ENCODE measurements at regions not wholly inside any gene's neighbourhood (a gene's known extent, or its start where the extent isn't known, plus 50 kb on each side); places are given as distances from the start of the nearest gene placed in this dataset.
"Not testable (repeated sequence)": the region's sequence is repeated elsewhere in the genome, so short reads cannot be mapped to it uniquely, and the experiment has no call there.

GRCh38 chr1:57605933-57606332 is 182.1 kb upstream of the DAB1 start:
- Histone ChIP-seq H3K27me3 (replicated peaks) (no peaks in the 10 kb centered on the region; the same call in 1 of the 2 replicates), H3K4me1 (replicated peaks) (no peaks in the 10 kb centered on the region), H3K36me3 (no peaks in the 10 kb centered on the region), H3K9me3 (replicated peaks) (no peaks in the 10 kb centered on the region), H3K27ac (no peak overlapping the region), H3K4me3 (no peak overlapping the region)
- DNase-seq (ENCODE audit: low read depth in 1 of 2, low spot score in 2 of 2): no peak

- no peak for DNase-seq (ENCODE audit: low read depth in 1 of 2, low spot score in 2 of 2)
- H3K4me3 ChIP-seq: no peak overlapping the region
- no peak overlapping the region for H3K27ac ChIP-seq
- no peaks in the 10 kb centered on the region for H3K27me3 ChIP-seq (replicated peaks)
- no peaks in the 10 kb centered on the region for H3K9me3 ChIP-seq (replicated peaks)
- no peaks in the 10 kb centered on the region for H3K36me3 ChIP-seq
- H3K4me1 ChIP-seq (replicated peaks): no peaks in the 10 kb centered on the region
These were observed 179.8 kb upstream of the DAB1 start for GRCh38 chr1:57603696-57604095.

GRCh38 chr1:57600424-57600823 is 176.6 kb upstream of the DAB1 start:
- no peak for DNase-seq (ENCODE audit: low read depth in 1 of 2, low spot score in 2 of 2)
- H3K27me3 ChIP-seq (replicated peaks): no peaks in the 10 kb centered on the region
- H3K9me3 ChIP-seq (replicated peaks): no peaks in the 10 kb centered on the region
- no peak overlapping the region for H3K4me3 ChIP-seq
- no peaks in the 10 kb centered on the region for H3K4me1 ChIP-seq (replicated peaks)
- H3K27ac ChIP-seq: no peak overlapping the region
- H3K36me3 ChIP-seq: no peaks in the 10 kb centered on the region

GRCh38 chr1:57599236-57599994 is 175.6 kb upstream of the DAB1 start:
- Histone ChIP-seq H3K4me1 (replicated peaks) (no peaks in the 10 kb centered on the region), H3K4me3 (no peak overlapping the region), H3K27ac (no peak overlapping the region), H3K9me3 (replicated peaks) (no peaks in the 10 kb centered on the region), H3K27me3 (replicated peaks) (no peaks in the 10 kb centered on the region), H3K36me3 (no peaks in the 10 kb centered on the region)
- no peak for DNase-seq (ENCODE audit: low read depth in 1 of 2, low spot score in 2 of 2)

- no peak for DNase-seq (ENCODE audit: low read depth in 1 of 2, low spot score in 2 of 2)
- no peaks in the 10 kb centered on the region for H3K27me3 ChIP-seq (replicated peaks)
- no peak overlapping the region for H3K27ac ChIP-seq
- no peaks in the 10 kb centered on the region for H3K36me3 ChIP-seq
- H3K4me1 ChIP-seq (replicated peaks): no peaks in the 10 kb centered on the region
- no peaks in the 10 kb centered on the region for H3K9me3 ChIP-seq (replicated peaks)
- H3K4me3 ChIP-seq: no peak overlapping the region
These were observed 173.2 kb upstream of the DAB1 start for GRCh38 chr1:57597036-57597435.

- no peak overlapping the region for H3K27ac ChIP-seq
- H3K4me3 ChIP-seq: no peak overlapping the region
- H3K4me1 ChIP-seq (replicated peaks): no peaks in the 10 kb centered on the region
These were observed 170.1 kb upstream of the DAB1 start for GRCh38 chr1:57594002-57594401.

GRCh38 chr1:57591842-57592241 is 168.0 kb upstream of the DAB1 start:
- DNase-seq (ENCODE audit: low read depth in 1 of 2, low spot score in 2 of 2): no peak
- Histone ChIP-seq H3K36me3 (no peaks in the 10 kb centered on the region), H3K4me1 (replicated peaks) (no peaks in the 10 kb centered on the region), H3K4me3 (no peak overlapping the region), H3K27me3 (replicated peaks) (no peaks in the 10 kb centered on the region), H3K9me3 (replicated peaks) (no peaks in the 10 kb centered on the region), H3K27ac (no peak overlapping the region)

More at GRCh38 chr1:57594002-57594401, 170.1 kb upstream of the DAB1 start:
- no peak for DNase-seq (ENCODE audit: low read depth in 1 of 2, low spot score in 2 of 2)
- no peaks in the 10 kb centered on the region for H3K36me3 ChIP-seq
- H3K9me3 ChIP-seq (replicated peaks): no peaks in the 10 kb centered on the region
- no peaks in the 10 kb centered on the region for H3K27me3 ChIP-seq (replicated peaks)

- Histone ChIP-seq H3K4me1 (replicated peaks) (no peaks in the 10 kb centered on the region), H3K4me3 (no peak overlapping the region), H3K27ac (no peak overlapping the region), H3K36me3 (no peaks in the 10 kb centered on the region), H3K27me3 (replicated peaks) (no peaks in the 10 kb centered on the region), H3K9me3 (replicated peaks) (no peaks in the 10 kb centered on the region)
- no peak for DNase-seq (ENCODE audit: low read depth in 1 of 2, low spot score in 2 of 2)
These were observed 167.1 kb upstream of the DAB1 start for GRCh38 chr1:57590978-57591377.

- no peak for DNase-seq (ENCODE audit: low read depth in 1 of 2, low spot score in 2 of 2)
- Histone ChIP-seq H3K27me3 (replicated peaks) (no peaks in the 10 kb centered on the region), H3K4me1 (replicated peaks) (no peaks in the 10 kb centered on the region), H3K27ac (no peak overlapping the region), H3K4me3 (no peak overlapping the region), H3K9me3 (replicated peaks) (no peaks in the 10 kb centered on the region), H3K36me3 (no peaks in the 10 kb centered on the region)
These were observed 163.0 kb upstream of the DAB1 start for GRCh38 chr1:57586842-57587241.

- H3K4me3 ChIP-seq: no peak overlapping the region
- no peak for DNase-seq (ENCODE audit: low read depth in 1 of 2, low spot score in 2 of 2)
- no peaks in the 10 kb centered on the region for H3K36me3 ChIP-seq
These were observed 154.8 kb upstream of the DAB1 start for GRCh38 chr1:57578680-57579079.

GRCh38 chr1:57578099-57578498 is 154.2 kb upstream of the DAB1 start:
- no peaks in the 10 kb centered on the region for H3K27me3 ChIP-seq (replicated peaks)
- no peak for DNase-seq (ENCODE audit: low read depth in 1 of 2, low spot score in 2 of 2)
- no peak overlapping the region for H3K27ac ChIP-seq
- H3K4me1 ChIP-seq (replicated peaks): no peaks in the 10 kb centered on the region
- no peak overlapping the region for H3K4me3 ChIP-seq
- no peaks in the 10 kb centered on the region for H3K9me3 ChIP-seq (replicated peaks)
- no peaks in the 10 kb centered on the region for H3K36me3 ChIP-seq

More at GRCh38 chr1:57578680-57579079, 154.8 kb upstream of the DAB1 start:
- Histone ChIP-seq H3K27me3 (replicated peaks) (no peaks in the 10 kb centered on the region), H3K4me1 (replicated peaks) (no peaks in the 10 kb centered on the region), H3K27ac (no peak overlapping the region), H3K9me3 (replicated peaks) (no peaks in the 10 kb centered on the region)

GRCh38 chr1:57576756-57577155 is 152.9 kb upstream of the DAB1 start:
- no peak overlapping the region for H3K4me3 ChIP-seq
- H3K9me3 ChIP-seq (replicated peaks): no peaks in the 10 kb centered on the region
- H3K4me1 ChIP-seq (replicated peaks): no peaks in the 10 kb centered on the region
- H3K27me3 ChIP-seq (replicated peaks): no peaks in the 10 kb centered on the region
- DNase-seq (ENCODE audit: low read depth in 1 of 2, low spot score in 2 of 2): no peak
- H3K27ac ChIP-seq: no peak overlapping the region
- no peaks in the 10 kb centered on the region for H3K36me3 ChIP-seq

GRCh38 chr1:57572016-57572415 is 148.2 kb upstream of the DAB1 start:
- DNase-seq (ENCODE audit: low read depth in 1 of 2, low spot score in 2 of 2): no peak
- no peaks in the 10 kb centered on the region for H3K9me3 ChIP-seq (replicated peaks)
- no peaks in the 10 kb centered on the region for H3K27me3 ChIP-seq (replicated peaks)
- H3K27ac ChIP-seq: no peak overlapping the region
- H3K36me3 ChIP-seq: no peaks in the 10 kb centered on the region
- H3K4me3 ChIP-seq: no peak overlapping the region
- no peaks in the 10 kb centered on the region for H3K4me1 ChIP-seq (replicated peaks)

- not testable (repeated sequence) for H3K9me3 ChIP-seq (replicated peaks); H3K36me3 ChIP-seq; H3K27ac ChIP-seq; DNase-seq (ENCODE audit: low read depth in 1 of 2, low spot score in 2 of 2); H3K4me3 ChIP-seq; H3K27me3 ChIP-seq (replicated peaks); H3K4me1 ChIP-seq (replicated peaks)
These were observed 134.2 kb upstream of the DAB1 start for GRCh38 chr1:57558066-57558465.

GRCh38 chr1:57553666-57554065 is 129.8 kb upstream of the DAB1 start:
- no peaks in the 10 kb centered on the region; the same call in 1 of the 2 replicates for H3K27me3 ChIP-seq (replicated peaks)
- H3K27ac ChIP-seq: no peak overlapping the region
- no peaks in the 10 kb centered on the region for H3K9me3 ChIP-seq (replicated peaks)
- H3K4me3 ChIP-seq: no peak overlapping the region
- no peak for DNase-seq (ENCODE audit: low read depth in 1 of 2, low spot score in 2 of 2)
- H3K4me1 ChIP-seq (replicated peaks): no peaks in the 10 kb centered on the region
- H3K36me3 ChIP-seq: no peaks in the 10 kb centered on the region

All from SJSA1 (cell line).